NCI-H1417 treated with DMSO at 0.1 percent for 48 hours (cell line): ENCODE measurements at regions not wholly inside any gene's neighbourhood (a gene's known extent, or its start where the extent isn't known, plus 50 kb on each side); places are given as distances from the start of the nearest gene placed in this dataset.

Experiments
- DNase-seq: peaks from one replicate; lab custom pipeline; 2025; lab: John Stamatoyannopoulos, UW

DNA sequence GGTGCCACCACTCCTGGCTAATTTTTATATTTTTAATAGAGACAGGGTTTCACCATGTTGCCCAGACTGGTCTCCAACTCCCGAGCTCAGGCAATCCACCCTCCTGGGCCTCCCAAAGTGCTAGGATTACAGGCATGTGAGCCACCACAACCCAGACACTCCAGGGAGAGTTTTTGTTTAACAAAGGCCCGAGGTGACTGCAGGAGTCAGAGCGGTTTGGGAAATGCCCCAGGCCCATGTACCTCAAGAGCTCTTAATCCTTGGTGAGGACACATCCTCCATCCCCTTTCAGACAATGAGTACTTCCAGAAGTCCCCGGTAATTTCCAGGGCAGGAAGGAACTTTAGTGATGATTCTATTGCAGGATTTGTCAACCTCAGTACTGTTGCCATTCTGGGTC lies 176.0 kb downstream of the ESRRB start:
- DNase-seq, result no peak

DNA sequence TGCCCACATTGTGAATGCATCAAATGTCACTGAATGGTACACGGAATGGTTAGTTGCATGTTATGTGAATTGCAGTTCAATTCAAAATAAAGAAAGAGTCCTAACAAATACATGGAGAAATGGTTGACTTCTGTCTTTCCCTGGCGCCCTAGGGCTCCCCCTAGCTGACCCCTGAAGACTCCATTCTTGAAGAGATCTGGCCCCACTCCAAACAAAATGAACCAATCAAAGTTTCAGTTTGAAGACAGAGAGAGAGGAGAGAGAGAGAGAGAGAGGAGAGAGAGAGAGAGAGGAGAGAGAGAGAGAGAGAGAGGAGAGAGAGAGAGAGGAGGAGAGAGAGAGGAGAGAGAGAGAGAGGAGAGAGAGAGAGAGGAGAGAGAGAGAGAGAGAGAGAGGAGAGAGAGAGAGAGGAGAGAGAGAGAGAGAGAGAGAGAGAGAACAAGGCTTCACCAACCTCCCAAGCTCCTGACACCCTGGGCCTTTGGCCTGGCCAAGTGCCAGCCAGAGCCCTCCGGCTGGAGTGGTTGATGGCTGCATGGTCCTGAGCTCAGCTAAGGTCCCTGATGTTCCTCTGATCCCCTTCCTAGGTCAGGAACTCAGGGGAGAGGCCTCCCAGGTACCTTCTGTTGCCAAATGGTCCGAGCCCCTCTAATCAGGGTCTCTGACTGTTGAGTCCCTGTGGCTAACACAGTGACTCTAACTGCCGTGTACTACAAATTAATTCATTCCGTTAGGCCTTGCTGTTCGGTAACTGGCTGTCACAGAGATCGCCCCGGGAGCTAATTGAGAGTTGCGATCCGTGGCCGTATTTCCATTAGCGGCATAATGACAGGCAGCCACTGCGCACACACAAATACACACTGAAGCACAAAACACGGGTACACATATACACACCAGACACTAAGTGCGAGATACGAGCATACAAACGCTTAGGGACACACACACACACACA lies 188.8 kb downstream of the ESRRB start:
- no peak for DNase-seq

GRCh38 chr14:76566439-76566838 lies 190.5 kb downstream of the ESRRB start:
- no peak for DNase-seq

GRCh38 chr14:76574416-76575095 lies 186.7 kb upstream of the VASH1 start:
- DNase-seq, result no peak

- no peak for DNase-seq
Measured at GRCh38 chr14:76575108-76575507, 186.2 kb upstream of the VASH1 start.

- no peak for DNase-seq
Measured at GRCh38 chr14:76576047-76576741, 185.1 kb upstream of the VASH1 start.

- no peak for DNase-seq
Measured at GRCh38 chr14:76577090-76577489, 184.2 kb upstream of the VASH1 start.

GRCh38 chr14:76577837-76578236 lies 183.4 kb upstream of the VASH1 start:
- DNase-seq, result no peak

DNA sequence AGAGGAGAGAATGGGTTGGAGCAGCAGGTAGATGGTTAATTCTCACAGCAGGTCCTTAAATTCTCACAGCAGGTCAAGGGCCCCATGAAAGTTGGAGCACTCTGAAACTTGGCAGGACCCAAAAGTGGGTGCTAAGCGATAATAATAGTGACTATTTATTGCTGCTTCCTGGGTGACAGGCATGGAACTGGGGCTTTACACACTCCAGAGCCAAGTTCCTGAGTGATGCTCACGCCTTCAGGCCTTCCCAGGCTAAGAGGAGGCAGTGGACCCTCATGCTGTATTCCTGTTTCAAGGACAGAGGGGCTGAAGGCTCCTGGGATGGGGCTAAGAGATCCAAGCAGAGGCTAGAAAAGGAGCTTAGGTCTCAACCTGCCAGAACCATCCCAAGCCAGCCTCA lies 180.9 kb upstream of the VASH1 start:
- no peak for DNase-seq

DNA sequence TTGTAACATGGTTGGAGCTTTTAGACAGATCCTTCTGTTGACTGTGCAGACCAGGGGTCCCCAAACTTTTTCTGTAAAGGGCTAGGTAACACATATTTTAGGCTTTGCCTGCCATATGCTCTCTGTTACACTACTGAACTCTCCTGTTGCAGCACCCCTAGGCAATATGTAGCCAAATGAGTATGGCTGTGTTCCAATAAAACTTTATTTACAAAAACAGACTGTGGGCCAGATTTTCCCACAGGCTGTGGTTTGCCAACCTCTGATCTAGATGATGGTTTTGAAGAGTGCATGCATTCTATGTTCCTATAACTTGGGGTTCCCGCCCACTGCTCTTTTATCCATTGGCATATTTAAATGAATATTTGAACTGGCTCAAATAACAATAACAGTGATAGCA lies 180.3 kb upstream of the VASH1 start:
- no peak for DNase-seq

DNA sequence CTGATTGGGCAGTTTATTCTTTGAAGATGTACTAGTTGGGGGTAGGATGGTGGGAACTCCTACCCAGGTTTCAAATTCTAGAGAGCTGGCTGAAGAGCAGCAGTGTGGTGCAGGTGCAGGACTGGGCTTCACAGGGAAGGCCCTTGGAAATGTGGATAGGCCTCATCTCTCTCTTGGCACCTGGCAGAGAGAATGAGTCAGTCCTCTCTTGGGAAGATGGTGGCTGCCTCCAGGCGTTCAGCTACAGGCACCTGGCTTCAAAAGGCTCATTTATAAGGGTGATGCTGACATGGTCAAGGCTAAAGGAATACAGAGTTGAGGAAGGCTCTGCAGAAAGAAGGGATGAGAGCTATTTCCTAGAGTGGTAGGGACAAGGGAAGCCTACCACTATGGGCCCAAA lies 179.7 kb upstream of the VASH1 start:
- DNase-seq, result no peak

DNA sequence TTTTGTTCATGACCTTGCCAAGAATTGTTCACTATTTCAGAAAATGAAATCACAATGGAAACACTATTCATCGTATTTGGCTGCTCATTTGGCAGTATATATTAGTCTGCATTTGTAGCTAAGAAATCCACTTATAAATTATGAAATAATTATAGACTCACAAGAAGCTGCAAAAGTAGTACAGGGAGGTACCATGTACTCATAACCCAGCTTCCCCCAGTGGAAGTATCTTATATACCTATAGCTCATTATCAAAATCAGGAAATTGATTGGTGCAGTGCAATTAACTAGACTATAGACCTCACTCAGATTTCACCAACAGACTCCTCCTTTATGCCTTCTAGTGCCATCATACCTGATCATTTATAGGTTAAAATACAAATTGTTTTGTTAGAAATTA lies 178.8 kb upstream of the VASH1 start:
- DNase-seq, result no peak

- DNase-seq, result no peak
Measured at GRCh38 chr14:76583174-76583573, 178.1 kb upstream of the VASH1 start.

DNA sequence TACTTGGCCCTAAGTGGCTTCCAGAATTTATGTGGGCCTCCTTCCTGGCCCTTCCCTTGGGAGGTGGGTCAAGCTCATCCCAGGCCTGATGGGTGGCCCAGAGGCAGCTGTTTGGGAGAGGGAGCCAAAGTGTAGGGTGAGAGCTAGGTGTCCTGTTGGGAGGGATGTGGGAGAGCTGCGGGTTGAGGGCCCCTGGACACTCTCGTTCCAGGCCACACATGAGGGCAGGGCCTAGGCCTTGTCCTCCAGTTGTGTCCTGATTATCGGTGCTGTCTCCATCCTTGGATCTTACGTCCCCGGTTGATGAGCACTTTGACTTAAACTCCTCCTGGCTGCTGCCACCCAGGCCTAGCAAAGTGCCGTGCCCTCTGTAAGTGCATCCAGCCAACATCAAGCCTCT lies 177.5 kb upstream of the VASH1 start:
- DNase-seq, result no peak

DNA sequence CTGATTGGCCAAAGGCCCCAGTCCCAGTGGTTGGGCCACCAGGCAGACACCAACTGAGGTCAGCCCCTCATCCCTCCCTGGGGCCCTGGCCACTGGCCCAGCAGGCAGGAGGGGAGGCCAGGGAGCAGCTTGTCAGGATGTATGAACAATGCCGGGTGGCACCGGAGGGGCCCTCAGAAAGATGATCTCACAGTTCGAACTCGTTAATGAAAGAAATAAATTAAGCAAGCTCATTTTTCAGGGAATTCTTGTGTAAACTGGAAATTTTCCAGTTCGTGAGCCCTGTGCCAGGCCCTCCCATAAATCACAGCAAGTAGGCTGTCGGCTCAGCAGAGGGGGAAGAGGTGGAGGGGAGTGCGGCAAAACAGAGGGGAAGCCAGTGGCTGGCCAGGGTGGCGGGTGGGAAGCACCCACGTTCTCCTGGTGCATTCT lies 177.0 kb upstream of the VASH1 start:
- DNase-seq, result no peak

GRCh38 chr14:76585616-76586015 lies 175.7 kb upstream of the VASH1 start:
- DNase-seq, result no peak

GRCh38 chr14:76589246-76589645 lies 172.0 kb upstream of the VASH1 start:
- no peak for DNase-seq

GRCh38 chr14:76591266-76591665 lies 170.0 kb upstream of the VASH1 start:
- no peak for DNase-seq

DNA sequence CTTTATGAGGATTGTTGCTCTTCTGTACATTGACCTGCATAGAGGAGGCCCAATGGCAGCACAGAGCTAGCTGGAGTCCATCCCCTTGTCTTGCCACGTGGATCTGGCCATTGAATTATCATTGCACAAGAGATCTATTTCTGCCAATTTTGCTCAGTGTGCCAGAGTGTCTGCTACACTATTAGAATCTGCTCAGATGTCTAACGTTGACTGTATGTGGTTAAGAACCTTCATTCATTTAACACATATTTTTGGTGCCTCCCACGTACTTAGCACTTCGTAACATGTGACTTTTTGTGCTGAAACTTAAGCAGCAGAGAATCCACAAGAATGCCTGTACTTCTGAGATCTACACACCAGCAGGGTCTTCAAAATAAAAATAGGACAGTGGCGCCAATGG lies 166.0 kb upstream of the VASH1 start:
- DNase-seq, result no peak

GRCh38 chr14:76597387-76597786 lies 163.9 kb upstream of the VASH1 start:
- no peak for DNase-seq

DNA sequence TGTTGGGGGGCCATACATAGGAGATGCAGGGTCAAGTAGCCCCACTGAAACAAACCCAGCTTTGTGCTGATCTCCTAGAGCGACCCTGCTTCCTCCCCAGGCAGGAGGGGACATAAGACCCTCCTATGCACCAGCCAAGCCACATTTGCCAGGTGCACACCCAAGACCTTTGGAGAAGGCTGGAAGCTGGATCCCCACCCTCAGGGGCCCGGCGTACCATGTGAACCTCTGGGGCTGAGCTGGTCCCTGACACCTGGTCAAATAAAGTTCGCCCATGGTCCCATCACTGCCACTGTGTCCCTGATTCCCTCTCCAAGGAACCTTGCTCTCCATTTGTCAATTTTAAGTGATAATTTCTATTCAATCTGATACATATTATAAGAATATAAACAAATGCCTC lies 162.1 kb upstream of the VASH1 start:
- DNase-seq, result no peak

GRCh38 chr14:76599559-76600287 lies 161.5 kb upstream of the VASH1 start:
- DNase-seq, result no peak
